HCT116 (cell line): ENCODE measurements at regions not wholly inside any gene's neighbourhood (a gene's known extent, or its start where the extent isn't known, plus 50 kb on each side); places are given as distances from the start of the nearest gene placed in this dataset.

ENCODE experiments used
- ATAC-seq: fragments of 200-7000 bp; cut with Tn5 transposase; 2 replicates; pipeline ENCODE4 v1.9.1; 2020; ENCODE audit warnings: mild to moderate bottlenecking, moderate library complexity
- BruUV-seq: library from RNA; stranded (reverse); fragments of 400-500 nt; replicated peaks from 2 replicates; lab custom pipeline; 2021; lab: Mats Ljungman, UMichigan
- CTCF ChIA-PET: fragments of 300-600 bp; sonication (Branson Sonifier 250); formaldehyde crosslinking; loops from one replicate; lab custom pipeline; 2021; ENCODE audit warnings: antibody characterized with exemption; lab: Charles Lee
- POLR2A ChIA-PET: fragments of 300-600, 350-600 bp; sonication (Branson Sonifier 250); formaldehyde crosslinking; loops from one replicate; lab custom pipeline; 2021; ENCODE audit warnings: antibody characterized with exemption; lab: Charles Lee
- RAD21 ChIA-PET, 2 experiments: fragments of 300-600 bp; sonication (Branson Sonifier 250); formaldehyde crosslinking; loops; one replicate each; lab custom pipeline; 2023; ENCODE audit warnings: low total read pairs in 2 of 2; ENCODE audit not compliant: uncharacterized antibody in 2 of 2, unreplicated experiment in 2 of 2, low non-redundant PET in 1 of 2; lab: Charles Lee
- DNase-seq: peaks from one replicate; pipeline ENCODE4 v3.0.0-alpha.2; 2010; ENCODE audit warnings: low read depth, low spot score
- H2AFZ ChIP-seq: fragments of 200-600 bp; shearing (Covaris generic), sonication (generic); 2 replicates; pipeline ENCODE4 v1.6.1; 2017; ENCODE audit warnings: low read depth, mixed run types, mixed read lengths, antibody characterized with exemption, low read length; ENCODE audit not compliant: poor library complexity, severe bottlenecking
- H3K27ac ChIP-seq: 2 replicates; pipeline ENCODE4 v1.5.1; 2012; ENCODE audit warnings: low read depth, low read length
- H3K27me3 ChIP-seq: fragments of 200-600 bp; sonication (generic); 2 replicates; pipeline ENCODE4 v1.6.1; 2016; ENCODE audit warnings: mixed run types, low read length, mixed read lengths; ENCODE audit not compliant: insufficient read depth
- H3K36me3 ChIP-seq, 2 experiments: fragments of 200-500 bp in 1 of 2; fragments of 200-600 bp in 1 of 2; sonication (Bioruptor generic) in 1 of 2; sonication (generic) in 1 of 2; 2 replicates each; pipeline versions ENCODE4 v1.5.1 to v1.6.1; 2014 to 2016; ENCODE audit warnings: low read length in 2 of 2, inconsistent platforms in 1 of 2, mixed read lengths in 1 of 2, mixed run types in 1 of 2; ENCODE audit not compliant: insufficient read depth in 2 of 2, control insufficient read depth in 1 of 2
- H3K4me1 ChIP-seq, 2 experiments: fragments of 200-600 bp in 1 of 2; sonication (generic) in 1 of 2; 2 replicates each; pipeline versions ENCODE4 v1.5.1 to v1.6.1; 2012 to 2017; ENCODE audit warnings: low read length in 2 of 2, inconsistent platforms in 1 of 2, mild to moderate bottlenecking in 1 of 2, mixed read lengths in 1 of 2, mixed run types in 1 of 2, moderate library complexity in 1 of 2; ENCODE audit not compliant: insufficient read depth in 2 of 2, control insufficient read depth in 1 of 2
- H3K4me2 ChIP-seq: fragments of 200-600 bp; sonication (generic); 2 replicates; pipeline ENCODE4 v1.6.1; 2017; ENCODE audit warnings: mixed run types, low read length, mixed read lengths
- H3K4me3 ChIP-seq, 2 experiments: fragments of 200-600 bp in 1 of 2; sonication (generic) in 1 of 2; replicated peaks in 1 of 2; 2 replicates each; pipeline ENCODE4 v1.5.1; 2011 to 2016; ENCODE audit warnings: low read length in 2 of 2, control low read depth in 1 of 2, low read depth in 1 of 2, mild to moderate bottlenecking in 1 of 2, mixed read lengths in 1 of 2, mixed run types in 1 of 2
- H3K79me2 ChIP-seq: fragments of 200-600 bp; sonication (generic); 2 replicates; pipeline ENCODE4 v1.6.1; 2017; ENCODE audit warnings: mild to moderate bottlenecking, mixed run types, low read length, moderate library complexity, mixed read lengths; ENCODE audit not compliant: insufficient read depth
- H3K9ac ChIP-seq: fragments of 200-600 bp; sonication (generic); 2 replicates; pipeline ENCODE4 v1.6.1; 2016; ENCODE audit warnings: low read length, mixed read lengths
- H3K9me2 ChIP-seq: fragments of 200-600 bp; sonication (generic), shearing (Covaris generic); 2 replicates; pipeline ENCODE4 v1.6.1; 2017; ENCODE audit warnings: mixed run types, mild to moderate bottlenecking, moderate library complexity; ENCODE audit not compliant: insufficient read depth
- H3K9me3 ChIP-seq, 2 experiments: fragments of 200-500 bp in 1 of 2; fragments of 200-600 bp in 1 of 2; sonication (Bioruptor generic) in 1 of 2; sonication (generic) in 1 of 2; 2 replicates each; pipeline ENCODE4 v1.6.1; 2014 to 2017; ENCODE audit warnings: low read length in 2 of 2, mixed read lengths in 2 of 2, inconsistent platforms in 1 of 2, low read depth in 1 of 2, mild to moderate bottlenecking in 1 of 2, mixed run types in 1 of 2, moderate library complexity in 1 of 2; ENCODE audit not compliant: control insufficient read depth in 1 of 2, insufficient read depth in 1 of 2
- H4K20me1 ChIP-seq: fragments of 200-600 bp; sonication (generic), shearing (Covaris generic); 2 replicates; pipeline ENCODE4 v1.6.1; 2017; ENCODE audit warnings: mixed run types, mild to moderate bottlenecking, moderate library complexity; ENCODE audit not compliant: insufficient read depth
- CEBPB ChIP-seq: IDR thresholded peaks from 2 replicates; pipeline ENCODE4 v1.6.1; 2012; ENCODE audit warnings: low read depth
- ELF1 ChIP-seq: IDR thresholded peaks from 2 replicates; pipeline ENCODE4 v1.6.1; 2012; ENCODE audit warnings: low read depth, borderline replicate concordance
- EZH2 ChIP-seq: fragments of 200-600 bp; sonication (generic); IDR thresholded peaks from 2 replicates; pipeline ENCODE4 v1.6.1; 2017; ENCODE audit warnings: antibody characterized with exemption, mixed run types
- EZH2phosphoT487 ChIP-seq: fragments of 200-600 bp; IDR thresholded peaks from 2 replicates; pipeline ENCODE4 v1.6.1; 2018; ENCODE audit warnings: antibody characterized with exemption, borderline replicate concordance
- FOSL1 ChIP-seq: IDR thresholded peaks from 2 replicates; pipeline ENCODE4 v1.6.1; 2012; ENCODE audit warnings: low read depth
- JUND ChIP-seq: IDR thresholded peaks from 2 replicates; pipeline ENCODE4 v1.6.1; 2012
- POLR2A ChIP-seq: IDR thresholded peaks from 2 replicates; pipeline ENCODE4 v1.7.0; 2011; ENCODE audit warnings: borderline replicate concordance; ENCODE audit not compliant: insufficient read depth, insufficient read length; ENCODE audit errors: extremely low read depth
- POLR2AphosphoS5 ChIP-seq: IDR thresholded peaks from 2 replicates; pipeline ENCODE4 v1.6.1; 2011; ENCODE audit warnings: mild to moderate bottlenecking, low read depth, low read length, moderate library complexity
- RAD21 ChIP-seq: IDR thresholded peaks from 2 replicates; pipeline ENCODE4 v1.6.1; 2012; ENCODE audit warnings: low read depth, mild to moderate bottlenecking
- SIN3A ChIP-seq: IDR thresholded peaks from 2 replicates; pipeline ENCODE4 v1.6.1; 2012; ENCODE audit warnings: low read depth
- SP1 ChIP-seq: IDR thresholded peaks from 2 replicates; pipeline ENCODE4 v1.6.1; 2012; ENCODE audit warnings: low read depth
- SRF ChIP-seq: IDR thresholded peaks from 2 replicates; pipeline ENCODE4 v1.6.1; 2012; ENCODE audit warnings: low read depth
- YY1 ChIP-seq: IDR thresholded peaks from 2 replicates; pipeline ENCODE4 v1.6.1; 2011; ENCODE audit warnings: low read length, low read depth, moderate library complexity, mild to moderate bottlenecking; ENCODE audit not compliant: insufficient replicate concordance; ENCODE audit errors: extremely low read depth
- ZFX ChIP-seq: fragments of 450-650 bp; IDR thresholded peaks from 2 replicates; pipeline ENCODE4 v1.6.1; 2017
- ZNF274 ChIP-seq: fragments of 200-500 bp; sonication (Bioruptor generic); IDR thresholded peaks from 2 replicates; pipeline ENCODE4 v1.6.1; 2014; ENCODE audit warnings: mild to moderate bottlenecking, low read depth, low read length, inconsistent platforms
- intact Hi-C: fragments of 100-400 bp; cut with micrococcal nuclease; formaldehyde crosslinking; loops from 2 replicates; pipeline ENCODE4 v1.10.0; 2022
- TF ChIP-seq, protein P1 (sequence below): IDR thresholded peaks from 2 replicates; pipeline ENCODE4 v1.6.1; 2011; ENCODE audit warnings: mild to moderate bottlenecking, low read length, moderate library complexity; ENCODE audit not compliant: insufficient replicate concordance; ENCODE audit errors: extremely low read depth
- TF ChIP-seq, protein P2 (sequence below): IDR thresholded peaks from 2 replicates; pipeline ENCODE4 v1.6.1; 2012
- TF ChIP-seq, protein P3 (sequence below): IDR thresholded peaks from 2 replicates; pipeline ENCODE4 v1.6.1; 2012
- TF ChIP-seq, protein P4 (sequence below): IDR thresholded peaks from 2 replicates; pipeline ENCODE4 v1.6.1; 2012; ENCODE audit warnings: low read depth
- TF ChIP-seq, protein P5 (sequence below), 3 experiments: fragments of 200-600 bp in 1 of 3; sonication (generic) in 1 of 3; IDR thresholded peaks in 2 of 3; conservative IDR thresholded peaks in 1 of 3; 2 replicates each; pipeline ENCODE4 v1.5.1; 2012 to 2017; ENCODE audit warnings: low read depth in 2 of 3, low read length in 2 of 3, antibody characterized with exemption in 1 of 3, borderline replicate concordance in 1 of 3, control low read depth in 1 of 3, mild to moderate bottlenecking in 1 of 3, mixed read lengths in 1 of 3, mixed run types in 1 of 3, moderate library complexity in 1 of 3; ENCODE audit not compliant: insufficient read depth in 1 of 3

DNA sequence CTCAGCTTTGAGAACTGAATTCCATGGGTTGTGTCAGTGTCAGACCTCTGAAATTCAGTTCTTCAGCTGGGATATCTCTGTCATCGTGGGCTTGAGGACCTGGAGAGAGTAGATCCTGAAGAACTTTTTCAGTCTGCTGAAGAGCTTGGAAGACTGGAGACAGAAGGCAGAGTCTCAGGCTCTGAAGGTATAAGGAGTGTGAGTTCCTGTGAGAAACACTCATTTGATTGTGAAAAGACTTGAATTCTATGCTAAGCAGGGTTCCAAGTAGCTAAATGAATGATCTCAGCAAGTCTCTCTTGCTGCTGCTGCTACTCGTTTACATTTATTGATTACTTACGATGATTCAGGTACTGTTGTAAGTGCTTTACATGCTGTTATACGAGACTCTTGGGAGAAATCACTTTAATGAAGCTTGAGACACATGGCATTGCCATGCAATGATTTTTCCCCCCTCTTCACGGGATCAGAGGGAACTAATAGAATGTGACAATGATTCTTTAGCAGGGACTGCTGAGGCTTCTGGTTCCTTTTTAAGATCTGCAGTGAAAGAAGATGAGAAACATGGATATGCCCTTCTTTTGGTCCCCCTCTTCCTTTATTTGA lies 63.8 kb downstream of the PTTG1 start:
- Histone ChIP-seq H2AFZ (no peak overlapping the region), H3K4me3 (no peak overlapping the region), H3K4me1 (no peaks in the 10 kb centered on the region), H3K36me3 (no peaks in the 10 kb centered on the region), H3K9me2 (no peaks in the 10 kb centered on the region), H3K79me2 (no peaks in the 10 kb centered on the region), H4K20me1 (no peaks in the 10 kb centered on the region), H3K27ac (no peak overlapping the region), H3K9me3 (no peaks in the 10 kb centered on the region), H3K27me3 (peaks cover 21% of the 10 kb centered on the region), H3K9ac (no peak overlapping the region), H3K4me2 (no peak overlapping the region)
- ChIA-PET RAD21 (no interaction called here), CTCF (no interaction called here), POLR2A (no interaction called here)
- DNase-seq: no peak
- intact Hi-C loops: no loop called here
- TF ChIP-seq RAD21 (no peak), CEBPB (no peak), EZH2 (no peak), YY1 (no peak), ZNF274 (no peak), POLR2AphosphoS5 (no peak), SP1 (no peak), SRF (no peak), SIN3A (no peak), JUND (no peak), FOSL1 (no peak), ZFX (no peak), EZH2phosphoT487 (no peak), ELF1 (no peak), POLR2A (no peak)
- TF ChIP-seq, protein P1, sequence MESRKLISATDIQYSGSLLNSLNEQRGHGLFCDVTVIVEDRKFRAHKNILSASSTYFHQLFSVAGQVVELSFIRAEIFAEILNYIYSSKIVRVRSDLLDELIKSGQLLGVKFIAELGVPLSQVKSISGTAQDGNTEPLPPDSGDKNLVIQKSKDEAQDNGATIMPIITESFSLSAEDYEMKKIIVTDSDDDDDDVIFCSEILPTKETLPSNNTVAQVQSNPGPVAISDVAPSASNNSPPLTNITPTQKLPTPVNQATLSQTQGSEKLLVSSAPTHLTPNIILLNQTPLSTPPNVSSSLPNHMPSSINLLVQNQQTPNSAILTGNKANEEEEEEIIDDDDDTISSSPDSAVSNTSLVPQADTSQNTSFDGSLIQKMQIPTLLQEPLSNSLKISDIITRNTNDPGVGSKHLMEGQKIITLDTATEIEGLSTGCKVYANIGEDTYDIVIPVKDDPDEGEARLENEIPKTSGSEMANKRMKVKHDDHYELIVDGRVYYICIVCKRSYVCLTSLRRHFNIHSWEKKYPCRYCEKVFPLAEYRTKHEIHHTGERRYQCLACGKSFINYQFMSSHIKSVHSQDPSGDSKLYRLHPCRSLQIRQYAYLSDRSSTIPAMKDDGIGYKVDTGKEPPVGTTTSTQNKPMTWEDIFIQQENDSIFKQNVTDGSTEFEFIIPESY: no peak
- TF ChIP-seq, protein P2, sequence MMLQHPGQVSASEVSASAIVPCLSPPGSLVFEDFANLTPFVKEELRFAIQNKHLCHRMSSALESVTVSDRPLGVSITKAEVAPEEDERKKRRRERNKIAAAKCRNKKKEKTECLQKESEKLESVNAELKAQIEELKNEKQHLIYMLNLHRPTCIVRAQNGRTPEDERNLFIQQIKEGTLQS: no peak
- TF ChIP-seq, protein P3, sequence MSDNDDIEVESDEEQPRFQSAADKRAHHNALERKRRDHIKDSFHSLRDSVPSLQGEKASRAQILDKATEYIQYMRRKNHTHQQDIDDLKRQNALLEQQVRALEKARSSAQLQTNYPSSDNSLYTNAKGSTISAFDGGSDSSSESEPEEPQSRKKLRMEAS: no peak
- TF ChIP-seq, protein P4, sequence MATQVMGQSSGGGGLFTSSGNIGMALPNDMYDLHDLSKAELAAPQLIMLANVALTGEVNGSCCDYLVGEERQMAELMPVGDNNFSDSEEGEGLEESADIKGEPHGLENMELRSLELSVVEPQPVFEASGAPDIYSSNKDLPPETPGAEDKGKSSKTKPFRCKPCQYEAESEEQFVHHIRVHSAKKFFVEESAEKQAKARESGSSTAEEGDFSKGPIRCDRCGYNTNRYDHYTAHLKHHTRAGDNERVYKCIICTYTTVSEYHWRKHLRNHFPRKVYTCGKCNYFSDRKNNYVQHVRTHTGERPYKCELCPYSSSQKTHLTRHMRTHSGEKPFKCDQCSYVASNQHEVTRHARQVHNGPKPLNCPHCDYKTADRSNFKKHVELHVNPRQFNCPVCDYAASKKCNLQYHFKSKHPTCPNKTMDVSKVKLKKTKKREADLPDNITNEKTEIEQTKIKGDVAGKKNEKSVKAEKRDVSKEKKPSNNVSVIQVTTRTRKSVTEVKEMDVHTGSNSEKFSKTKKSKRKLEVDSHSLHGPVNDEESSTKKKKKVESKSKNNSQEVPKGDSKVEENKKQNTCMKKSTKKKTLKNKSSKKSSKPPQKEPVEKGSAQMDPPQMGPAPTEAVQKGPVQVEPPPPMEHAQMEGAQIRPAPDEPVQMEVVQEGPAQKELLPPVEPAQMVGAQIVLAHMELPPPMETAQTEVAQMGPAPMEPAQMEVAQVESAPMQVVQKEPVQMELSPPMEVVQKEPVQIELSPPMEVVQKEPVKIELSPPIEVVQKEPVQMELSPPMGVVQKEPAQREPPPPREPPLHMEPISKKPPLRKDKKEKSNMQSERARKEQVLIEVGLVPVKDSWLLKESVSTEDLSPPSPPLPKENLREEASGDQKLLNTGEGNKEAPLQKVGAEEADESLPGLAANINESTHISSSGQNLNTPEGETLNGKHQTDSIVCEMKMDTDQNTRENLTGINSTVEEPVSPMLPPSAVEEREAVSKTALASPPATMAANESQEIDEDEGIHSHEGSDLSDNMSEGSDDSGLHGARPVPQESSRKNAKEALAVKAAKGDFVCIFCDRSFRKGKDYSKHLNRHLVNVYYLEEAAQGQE: no peak
- TF ChIP-seq, protein P5, sequence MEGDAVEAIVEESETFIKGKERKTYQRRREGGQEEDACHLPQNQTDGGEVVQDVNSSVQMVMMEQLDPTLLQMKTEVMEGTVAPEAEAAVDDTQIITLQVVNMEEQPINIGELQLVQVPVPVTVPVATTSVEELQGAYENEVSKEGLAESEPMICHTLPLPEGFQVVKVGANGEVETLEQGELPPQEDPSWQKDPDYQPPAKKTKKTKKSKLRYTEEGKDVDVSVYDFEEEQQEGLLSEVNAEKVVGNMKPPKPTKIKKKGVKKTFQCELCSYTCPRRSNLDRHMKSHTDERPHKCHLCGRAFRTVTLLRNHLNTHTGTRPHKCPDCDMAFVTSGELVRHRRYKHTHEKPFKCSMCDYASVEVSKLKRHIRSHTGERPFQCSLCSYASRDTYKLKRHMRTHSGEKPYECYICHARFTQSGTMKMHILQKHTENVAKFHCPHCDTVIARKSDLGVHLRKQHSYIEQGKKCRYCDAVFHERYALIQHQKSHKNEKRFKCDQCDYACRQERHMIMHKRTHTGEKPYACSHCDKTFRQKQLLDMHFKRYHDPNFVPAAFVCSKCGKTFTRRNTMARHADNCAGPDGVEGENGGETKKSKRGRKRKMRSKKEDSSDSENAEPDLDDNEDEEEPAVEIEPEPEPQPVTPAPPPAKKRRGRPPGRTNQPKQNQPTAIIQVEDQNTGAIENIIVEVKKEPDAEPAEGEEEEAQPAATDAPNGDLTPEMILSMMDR (IDR thresholded peaks at IDR 0.05 in 2 of 3, conservative IDR thresholded peaks at IDR 0.05 in 1 of 3; ENCODE audit: borderline replicate concordance in 1 of 3, insufficient read depth in 1 of 3, low read depth in 2 of 3, low read length in 2 of 3): no peak
- BruUV-seq: no TSS peak
- ATAC-seq: no peak
